Neural cell (in vitro differentiated cells): ENCODE measurements at regions not wholly inside any gene's neighbourhood (a gene's known extent, or its start where the extent isn't known, plus 50 kb on each side); places are given as distances from the start of the nearest gene placed in this dataset.

Experiments
- CTCF ChIP-seq: fragments of 450-650 bp; IDR thresholded peaks from 2 replicates; pipeline ENCODE4 v1.5.1; 2014; ENCODE audit warnings: antibody characterized with exemption, mild to moderate bottlenecking, moderate library complexity; ENCODE audit not compliant: poor library complexity, severe bottlenecking
- EZH2 ChIP-seq: fragments of 200-600, 300-800 bp; shearing (Covaris generic), sonication (generic); IDR thresholded peaks from 2 replicates; pipeline ENCODE4 v1.6.1; 2014; ENCODE audit warnings: antibody characterized with exemption, low read length, borderline replicate concordance, mild to moderate bottlenecking; ENCODE audit not compliant: insufficient read depth, poor library complexity, severe bottlenecking
- RAD21 ChIP-seq: fragments of 450-650 bp; conservative IDR thresholded peaks from 2 replicates; pipeline ENCODE4 v1.6.1; 2014; ENCODE audit warnings: antibody characterized with exemption, mild to moderate bottlenecking, moderate library complexity
- SMC3 ChIP-seq: fragments of 450-650 bp; conservative IDR thresholded peaks from 2 replicates; pipeline ENCODE4 v1.6.1; 2014; ENCODE audit warnings: antibody characterized with exemption, mild to moderate bottlenecking, moderate library complexity; ENCODE audit not compliant: poor library complexity

- TF ChIP-seq CTCF (no peak), SMC3 (no peak), RAD21 (no peak), EZH2 (no peak)
Observed at GRCh38 chr20:39851459-39851858, 837.6 kb downstream of the MAFB start.
